ENCODE measurements at regions not wholly inside any gene's neighbourhood (a gene's known extent, or its start where the extent isn't known, plus 50 kb on each side); places are given as distances from the start of the nearest gene placed in this dataset.
"Not testable (repeated sequence)": the region's sequence is repeated elsewhere in the genome, so short reads cannot be mapped to it uniquely, and the experiment has no call there.

DNA sequence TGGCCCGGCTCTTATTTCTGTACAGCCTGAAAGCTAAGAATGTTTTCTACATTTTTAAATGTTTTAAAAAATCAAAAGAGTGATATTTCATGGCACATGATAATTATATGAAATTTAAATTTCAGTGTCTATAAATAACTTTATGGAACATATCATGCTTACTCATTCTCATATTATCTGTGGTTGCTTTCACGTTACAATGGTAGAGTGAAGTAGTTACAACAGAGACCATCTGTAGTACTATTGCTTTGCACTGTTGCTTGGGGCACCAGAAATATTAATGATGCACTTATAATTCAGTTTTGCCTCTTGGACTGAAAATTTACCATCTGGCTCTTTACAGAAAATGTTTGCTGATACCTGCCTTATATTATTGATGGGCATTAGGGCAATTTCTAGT lies 481.6 kb downstream of the PLPP3 start:
- no peak for DNase-seq

GRCh38 chr1:56095696-56096665 lies 483.4 kb downstream of the PLPP3 start:
- DNase-seq, result no peak

- DNase-seq, result no peak
Observed at GRCh38 chr1:56094168-56094567, 485.2 kb downstream of the PLPP3 start.

GRCh38 chr1:56092684-56093570 lies 486.4 kb downstream of the PLPP3 start:
- DNase-seq, result no peak

GRCh38 chr1:56089826-56090225 lies 489.5 kb downstream of the PLPP3 start:
- not testable (repeated sequence) for DNase-seq

DNA sequence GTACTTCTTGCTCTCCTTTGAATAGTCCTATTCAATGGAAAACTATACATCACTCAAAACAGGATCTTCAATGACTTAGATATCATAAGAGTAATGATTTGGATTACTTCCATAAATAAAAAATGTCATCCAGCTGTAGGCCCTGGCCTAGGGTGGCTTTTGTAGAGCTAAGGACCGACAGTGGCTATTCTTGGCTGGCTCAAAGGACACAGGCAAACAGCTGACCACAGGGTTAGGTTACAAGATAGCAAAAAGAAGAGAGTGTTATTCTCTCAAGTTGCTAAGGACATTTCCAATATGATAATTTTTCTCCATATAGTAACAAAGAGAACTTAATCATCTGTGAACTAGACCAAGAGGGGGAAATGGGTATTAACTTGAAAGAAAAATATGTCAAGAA lies 495.1 kb downstream of the PLPP3 start:
- no peak for DNase-seq

- DNase-seq, result no peak
Observed at GRCh38 chr1:56081736-56082135, 497.6 kb downstream of the PLPP3 start.

GRCh38 chr1:56081173-56081572 lies 498.2 kb downstream of the PLPP3 start:
- no peak for DNase-seq

DNA sequence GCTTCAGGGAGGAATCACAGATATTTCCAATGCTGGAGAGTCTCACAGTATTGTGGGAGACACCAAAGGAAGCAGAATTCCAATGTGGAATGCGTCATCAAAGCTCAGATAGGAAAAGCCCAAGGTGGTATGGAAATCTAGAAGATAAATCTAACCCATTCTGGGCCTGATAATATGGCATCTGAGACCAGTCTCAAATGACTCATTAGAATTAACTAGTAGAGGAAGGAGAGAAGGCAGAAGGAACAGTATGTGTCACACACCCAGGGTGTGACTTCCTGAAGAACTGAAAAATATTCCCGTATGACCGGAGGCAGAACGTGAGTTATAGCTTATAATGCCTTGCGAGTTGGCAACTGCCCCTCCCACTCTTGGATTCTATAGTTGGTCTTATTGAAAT lies 499.2 kb downstream of the PLPP3 start:
- DNase-seq, result no peak

DNA sequence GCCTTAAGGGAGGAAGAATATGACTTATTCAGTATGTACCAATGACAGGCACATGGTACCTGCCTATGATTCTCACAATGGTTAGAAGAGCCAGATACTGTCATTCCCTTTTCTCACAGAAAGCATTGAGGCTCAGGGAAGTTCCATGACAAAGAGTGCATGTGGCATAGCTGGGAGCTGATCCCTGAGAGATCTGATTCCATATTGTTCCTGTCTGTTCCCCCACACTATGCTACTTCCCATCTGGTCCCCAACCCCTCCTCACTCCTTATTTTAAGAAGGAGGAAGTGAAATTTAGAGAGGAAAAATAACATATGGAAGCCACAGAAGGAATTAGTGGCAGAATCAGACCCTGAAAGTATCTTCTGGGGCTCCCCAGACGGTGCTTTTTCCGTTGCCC lies 500.0 kb downstream of the PLPP3 start:
- DNase-seq, result no peak

- DNase-seq, result no peak
Observed at GRCh38 chr1:56077206-56077605, 502.2 kb downstream of the PLPP3 start.

DNA sequence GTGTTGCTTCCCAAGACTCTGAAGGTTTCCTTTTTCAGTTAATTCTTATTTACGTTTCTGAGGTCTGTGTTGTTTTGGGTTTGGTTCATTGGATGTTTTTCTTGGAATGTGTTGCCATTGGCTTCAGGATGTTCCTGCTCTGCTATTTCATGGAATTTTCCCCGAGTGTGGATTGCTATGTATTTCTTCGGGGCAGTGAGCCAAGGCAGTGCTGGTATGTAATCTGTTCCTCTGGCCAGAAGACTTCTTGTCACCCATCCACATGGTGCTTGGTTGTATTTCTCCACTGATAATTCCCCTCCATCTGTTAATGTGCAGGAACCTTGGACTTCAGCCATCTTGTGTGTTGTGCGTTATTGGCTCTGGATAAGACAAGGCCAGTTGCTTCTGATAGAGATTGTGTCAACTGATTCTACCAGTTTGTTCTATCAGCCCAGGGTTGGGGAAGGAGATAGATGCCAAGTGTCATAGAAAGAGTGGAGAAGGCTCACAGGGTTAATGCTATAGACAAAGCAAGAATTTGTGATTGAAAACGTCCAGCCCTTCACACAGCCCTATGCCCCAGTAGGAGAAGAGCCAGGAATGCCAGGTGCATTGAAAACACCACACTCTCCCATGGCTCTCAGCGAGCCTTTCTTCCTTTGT lies 505.2 kb downstream of the PLPP3 start:
- DNase-seq, result no peak

DNA sequence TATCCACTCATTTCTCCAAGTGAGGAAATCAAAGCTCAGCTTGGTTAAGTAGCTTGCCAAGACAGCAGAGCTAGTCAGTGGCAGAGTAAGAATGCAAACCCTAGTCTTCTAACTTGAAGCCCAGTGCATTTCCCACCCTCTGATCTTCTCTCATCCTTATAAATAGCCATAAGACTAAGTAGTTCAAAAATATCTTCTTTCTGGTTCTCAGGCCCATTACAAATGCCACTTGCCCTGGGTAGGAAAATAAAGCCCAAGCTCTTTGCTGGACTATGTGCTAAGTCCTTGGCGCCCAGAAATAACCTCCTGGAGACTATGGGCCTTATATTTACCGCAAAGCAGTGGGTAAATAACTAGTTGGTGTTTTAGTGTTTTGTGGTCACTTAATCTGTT lies 505.8 kb downstream of the PLPP3 start:
- no peak for DNase-seq

DNA sequence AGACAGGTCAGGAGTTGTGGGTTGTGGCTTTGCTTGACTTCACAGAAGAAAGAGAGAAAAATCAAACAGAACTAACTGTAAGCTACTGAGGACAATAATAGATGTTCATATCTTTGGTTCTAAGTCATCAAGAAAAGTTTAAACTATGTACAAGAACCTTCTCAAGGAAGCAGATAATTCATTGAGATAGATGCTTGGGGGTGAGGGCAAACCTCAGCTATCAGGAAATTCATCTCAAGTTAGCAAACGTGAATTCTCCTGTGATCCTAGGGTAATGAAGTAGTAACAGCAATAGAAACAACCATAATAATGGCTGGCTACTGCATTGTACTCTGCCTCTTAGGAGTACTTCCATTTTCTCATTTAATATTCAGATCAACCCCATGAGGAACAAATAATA lies 506.2 kb downstream of the PLPP3 start:
- DNase-seq, result no peak

DNA sequence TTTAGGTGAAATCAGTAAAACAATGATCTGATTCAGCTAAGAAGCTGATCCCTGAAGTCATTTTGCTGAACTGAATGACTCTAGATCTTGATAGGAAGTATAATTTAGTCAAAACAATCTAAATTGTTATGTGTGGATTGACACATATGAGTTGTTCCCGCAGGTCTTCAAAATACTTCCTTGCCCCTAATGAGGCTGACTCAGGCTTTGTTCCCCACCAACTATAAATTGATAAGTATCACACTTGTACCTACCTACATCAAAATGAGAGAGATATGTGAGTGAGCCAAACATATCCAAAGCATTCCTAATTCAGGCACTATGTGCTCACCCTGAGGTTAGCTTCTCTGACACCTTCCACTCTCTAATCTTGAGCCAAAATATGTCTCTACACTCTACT lies 507.1 kb downstream of the PLPP3 start:
- no peak for DNase-seq

DNA sequence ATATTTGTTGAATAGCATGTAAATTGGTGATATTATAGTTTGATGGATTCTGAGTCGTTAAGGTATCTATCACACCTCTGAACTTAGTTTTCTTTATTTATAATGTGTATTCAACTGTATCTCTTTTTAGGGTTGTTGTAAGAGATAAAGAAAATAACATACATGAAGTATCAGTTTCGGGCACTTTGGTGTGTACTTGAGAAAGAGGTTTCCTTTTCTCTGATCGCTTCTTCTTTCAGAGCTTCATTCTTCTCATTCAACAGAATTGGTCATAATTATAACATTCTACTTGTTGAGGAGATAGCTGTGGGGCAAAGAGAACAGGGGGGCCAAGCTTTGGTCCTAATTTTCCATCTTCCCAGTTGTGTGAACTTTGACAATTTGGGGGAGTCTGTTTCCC lies 508.0 kb downstream of the PLPP3 start:
- DNase-seq, result no peak

DNA sequence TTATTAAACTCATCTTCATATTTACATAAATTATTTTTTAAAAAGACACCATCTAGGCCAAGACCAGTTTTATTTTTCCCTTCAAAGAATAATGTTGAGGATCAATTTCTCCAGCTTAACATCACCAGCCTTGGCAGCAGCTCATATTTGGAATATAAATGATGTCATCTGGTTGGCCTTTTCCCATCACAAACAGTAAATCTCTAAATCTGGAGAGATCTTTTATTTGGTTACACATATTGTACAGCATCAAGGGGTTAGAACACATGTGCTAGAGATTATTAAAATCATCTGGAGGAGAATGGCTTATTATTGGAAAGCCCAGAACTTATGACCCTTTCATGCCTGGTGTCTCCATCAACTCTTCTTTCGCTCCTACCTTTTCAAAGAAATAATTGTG lies 508.8 kb downstream of the PLPP3 start:
- no peak for DNase-seq

DNA sequence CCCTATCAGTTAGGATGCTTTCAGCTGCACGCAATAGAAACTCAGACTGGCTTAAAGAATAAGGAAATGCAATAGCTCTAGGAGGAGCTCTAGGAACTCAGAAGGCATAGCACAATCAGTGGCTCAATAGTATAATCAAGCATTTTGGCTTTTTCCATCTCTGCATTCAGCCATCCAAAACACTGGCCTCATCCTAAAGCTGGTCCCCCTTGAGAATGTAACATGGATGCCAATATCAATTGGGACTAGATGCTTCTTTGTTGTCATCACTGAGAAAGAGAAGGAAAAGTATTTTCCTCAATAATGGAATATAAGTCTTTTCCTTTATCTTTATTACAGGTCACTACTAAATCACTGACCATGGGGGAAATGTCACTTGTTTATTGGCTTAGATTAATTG lies 509.5 kb downstream of the PLPP3 start:
- DNase-seq, result no peak

DNA sequence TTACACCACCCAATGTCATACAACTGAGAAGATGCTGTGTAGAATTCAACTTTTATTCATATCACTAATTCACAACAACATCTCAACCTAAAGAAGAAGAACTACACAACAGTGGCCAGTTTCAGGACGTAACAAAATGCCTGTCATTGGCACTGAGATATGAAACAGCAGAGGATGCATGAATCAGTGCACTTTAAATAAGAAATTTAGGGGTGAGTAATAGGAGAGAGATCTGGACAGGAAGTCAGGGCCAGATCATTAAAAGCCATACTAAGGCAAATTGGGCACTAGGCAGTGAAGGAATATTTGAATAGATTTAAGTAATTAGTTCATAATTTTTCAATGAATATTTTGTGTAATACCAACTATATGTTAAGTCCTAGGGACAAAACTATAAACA lies 510.5 kb downstream of the PLPP3 start:
- no peak for DNase-seq

DNA sequence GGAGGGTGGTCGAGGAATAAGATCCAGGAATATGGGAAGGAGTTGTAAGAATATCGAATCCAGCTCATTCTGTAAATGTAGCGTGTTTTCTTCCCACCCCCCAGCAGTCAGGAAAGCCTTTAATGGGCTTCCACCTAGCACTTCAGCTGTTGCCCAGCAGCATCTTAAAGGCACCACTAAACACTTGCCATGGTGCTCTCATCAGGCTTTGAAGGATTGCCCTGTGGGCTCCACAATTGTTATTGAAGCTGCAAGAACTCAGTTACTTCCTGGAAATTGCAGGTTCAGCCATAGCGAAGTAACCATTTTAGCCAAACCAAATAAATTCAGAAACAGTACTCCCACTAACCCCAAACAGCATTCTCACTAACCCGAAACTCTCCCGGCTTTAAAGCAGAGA lies 511.2 kb downstream of the PLPP3 start:
- no peak for DNase-seq

DNA sequence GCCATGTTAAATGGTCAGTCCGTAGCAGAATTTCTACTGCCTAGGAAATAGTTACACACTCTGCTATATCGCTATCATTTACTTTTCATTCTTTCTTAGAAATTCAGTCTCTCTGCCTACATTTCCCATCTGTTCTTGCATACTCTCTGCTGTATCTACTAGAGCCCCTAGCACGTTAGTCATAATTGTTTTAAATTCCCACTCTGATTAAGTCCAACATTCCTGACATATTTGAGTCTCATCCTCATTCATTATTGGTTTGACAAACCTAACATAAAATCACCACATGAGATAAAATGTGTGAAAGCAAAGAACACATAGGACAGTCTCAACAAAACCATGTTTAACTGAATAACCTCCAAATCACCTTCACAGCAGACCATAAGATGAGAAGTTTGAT lies 513.6 kb downstream of the PLPP3 start:
- DNase-seq, result no peak

DNA sequence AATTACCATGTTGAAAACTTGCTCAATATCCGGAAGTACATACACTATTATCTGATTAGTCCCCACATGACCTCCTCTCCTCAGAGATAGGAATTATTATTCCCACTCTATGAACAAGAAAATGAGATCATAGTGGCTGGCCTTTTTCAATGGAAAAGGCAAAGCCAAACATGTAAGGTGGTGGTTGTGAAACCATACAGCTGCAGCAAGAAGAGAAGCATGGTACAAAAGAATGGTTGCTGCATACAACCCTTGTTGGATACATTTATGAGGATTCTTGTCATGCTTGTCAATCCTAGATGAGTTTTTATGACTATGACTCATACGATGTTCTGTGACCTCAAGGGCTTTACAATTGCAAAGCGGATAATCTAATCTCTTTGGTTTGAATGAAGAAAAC lies 514.7 kb downstream of the PLPP3 start:
- no peak for DNase-seq

DNA sequence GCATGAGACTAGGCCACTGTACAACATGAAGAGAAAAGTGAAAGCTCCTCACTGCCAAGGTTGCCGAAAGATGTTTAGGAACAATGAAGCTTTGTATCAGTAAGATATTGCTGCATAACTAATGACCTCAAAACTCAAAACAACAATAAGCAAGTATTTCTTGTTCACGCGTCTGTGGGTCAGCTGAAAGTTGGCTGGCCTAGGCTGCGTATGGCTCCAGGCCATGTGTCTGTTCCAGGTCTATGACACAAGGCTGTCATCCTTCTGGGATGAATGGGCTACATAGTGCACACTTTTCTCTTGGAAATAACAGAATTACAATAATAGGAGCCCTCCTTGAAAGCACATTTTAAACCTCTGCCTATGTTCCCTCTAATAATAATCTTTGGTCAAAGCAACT lies 515.9 kb downstream of the PLPP3 start:
- no peak for DNase-seq

- no peak for DNase-seq
Observed at GRCh38 chr1:56062625-56063024, 516.7 kb downstream of the PLPP3 start.
